ENCODE measurements at regions not wholly inside any gene's neighbourhood (a gene's known extent, or its start where the extent isn't known, plus 50 kb on each side); places are given as distances from the start of the nearest gene placed in this dataset.

DNA sequence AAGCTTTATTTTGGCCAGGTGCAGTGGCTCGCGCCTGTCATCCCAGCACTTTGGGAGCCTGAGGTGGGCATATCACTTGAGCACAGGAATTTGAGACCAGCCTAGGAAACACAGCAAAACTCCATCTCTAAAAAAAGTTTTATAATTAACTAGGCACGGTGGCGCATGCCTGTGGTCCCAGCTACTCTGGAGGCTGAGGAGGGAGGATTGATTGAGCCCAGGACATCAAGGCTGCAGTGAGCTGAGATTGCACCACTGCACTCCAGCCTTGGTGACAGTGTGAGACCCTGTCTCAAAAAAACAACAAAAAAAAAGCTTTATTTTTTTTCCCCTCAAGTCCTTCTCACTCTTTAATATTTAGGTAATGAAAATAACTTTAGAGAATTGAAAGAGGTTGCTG lies 100.8 kb upstream of the CMC1 start:
- TF ChIP-seq CREB1 (IDR thresholded peaks at IDR 0.05; ENCODE audit: low read depth) = no peak
- TF ChIP-seq, protein P1, sequence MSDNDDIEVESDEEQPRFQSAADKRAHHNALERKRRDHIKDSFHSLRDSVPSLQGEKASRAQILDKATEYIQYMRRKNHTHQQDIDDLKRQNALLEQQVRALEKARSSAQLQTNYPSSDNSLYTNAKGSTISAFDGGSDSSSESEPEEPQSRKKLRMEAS (IDR thresholded peaks at IDR 0.05) = no peak
- TF ChIP-seq, protein P2, sequence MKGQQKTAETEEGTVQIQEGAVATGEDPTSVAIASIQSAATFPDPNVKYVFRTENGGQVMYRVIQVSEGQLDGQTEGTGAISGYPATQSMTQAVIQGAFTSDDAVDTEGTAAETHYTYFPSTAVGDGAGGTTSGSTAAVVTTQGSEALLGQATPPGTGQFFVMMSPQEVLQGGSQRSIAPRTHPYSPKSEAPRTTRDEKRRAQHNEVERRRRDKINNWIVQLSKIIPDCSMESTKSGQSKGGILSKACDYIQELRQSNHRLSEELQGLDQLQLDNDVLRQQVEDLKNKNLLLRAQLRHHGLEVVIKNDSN (IDR thresholded peaks at IDR 0.05) = no peak
- no peak for TF ChIP-seq EGR1 (IDR thresholded peaks at IDR 0.05)
- TF ChIP-seq TAF1 (IDR thresholded peaks at IDR 0.05; ENCODE audit: low read depth) = no peak
- TF ChIP-seq EP300 (IDR thresholded peaks at IDR 0.05; ENCODE audit: borderline replicate concordance) = no peak
- no peak for TF ChIP-seq FOXM1 (IDR thresholded peaks at IDR 0.05; ENCODE audit: borderline replicate concordance, low read depth)
- no peak for TF ChIP-seq TCF12 (IDR thresholded peaks at IDR 0.05; ENCODE audit: low read depth)
- no peak for TF ChIP-seq RAD21 (IDR thresholded peaks at IDR 0.05; ENCODE audit: low read depth)
- no peak for TF ChIP-seq CEBPB (IDR thresholded peaks at IDR 0.05)
- no peak for TF ChIP-seq YY1 (IDR thresholded peaks at IDR 0.05; ENCODE audit: low read depth)
- TF ChIP-seq, protein P3, sequence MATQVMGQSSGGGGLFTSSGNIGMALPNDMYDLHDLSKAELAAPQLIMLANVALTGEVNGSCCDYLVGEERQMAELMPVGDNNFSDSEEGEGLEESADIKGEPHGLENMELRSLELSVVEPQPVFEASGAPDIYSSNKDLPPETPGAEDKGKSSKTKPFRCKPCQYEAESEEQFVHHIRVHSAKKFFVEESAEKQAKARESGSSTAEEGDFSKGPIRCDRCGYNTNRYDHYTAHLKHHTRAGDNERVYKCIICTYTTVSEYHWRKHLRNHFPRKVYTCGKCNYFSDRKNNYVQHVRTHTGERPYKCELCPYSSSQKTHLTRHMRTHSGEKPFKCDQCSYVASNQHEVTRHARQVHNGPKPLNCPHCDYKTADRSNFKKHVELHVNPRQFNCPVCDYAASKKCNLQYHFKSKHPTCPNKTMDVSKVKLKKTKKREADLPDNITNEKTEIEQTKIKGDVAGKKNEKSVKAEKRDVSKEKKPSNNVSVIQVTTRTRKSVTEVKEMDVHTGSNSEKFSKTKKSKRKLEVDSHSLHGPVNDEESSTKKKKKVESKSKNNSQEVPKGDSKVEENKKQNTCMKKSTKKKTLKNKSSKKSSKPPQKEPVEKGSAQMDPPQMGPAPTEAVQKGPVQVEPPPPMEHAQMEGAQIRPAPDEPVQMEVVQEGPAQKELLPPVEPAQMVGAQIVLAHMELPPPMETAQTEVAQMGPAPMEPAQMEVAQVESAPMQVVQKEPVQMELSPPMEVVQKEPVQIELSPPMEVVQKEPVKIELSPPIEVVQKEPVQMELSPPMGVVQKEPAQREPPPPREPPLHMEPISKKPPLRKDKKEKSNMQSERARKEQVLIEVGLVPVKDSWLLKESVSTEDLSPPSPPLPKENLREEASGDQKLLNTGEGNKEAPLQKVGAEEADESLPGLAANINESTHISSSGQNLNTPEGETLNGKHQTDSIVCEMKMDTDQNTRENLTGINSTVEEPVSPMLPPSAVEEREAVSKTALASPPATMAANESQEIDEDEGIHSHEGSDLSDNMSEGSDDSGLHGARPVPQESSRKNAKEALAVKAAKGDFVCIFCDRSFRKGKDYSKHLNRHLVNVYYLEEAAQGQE (IDR thresholded peaks at IDR 0.05; ENCODE audit: low read depth) = no peak
- no peak for TF ChIP-seq TEAD4 (IDR thresholded peaks at IDR 0.05)
- TF ChIP-seq NFIC (IDR thresholded peaks at IDR 0.05) = no peak

Data from Ishikawa (cell line).